Prostate gland (tissue), 2 donors: ENCODE measurements at regions not wholly inside any gene's neighbourhood (a gene's known extent, or its start where the extent isn't known, plus 50 kb on each side); places are given as distances from the start of the nearest gene placed in this dataset.

Source experiments
- POLR2A ChIP-seq: fragments of 450-650 bp; IDR thresholded peaks from one replicate; pipeline ENCODE4 v1.6.1; 2016; ENCODE audit warnings: antibody characterized with exemption, mild to moderate bottlenecking
- TF ChIP-seq, protein P1 (sequence below), 4 experiments: fragments of 200-600 bp in 2 of 4; fragments of 450-650 bp in 2 of 4; sonication (generic) in 2 of 4; IDR thresholded peaks; 1 replicate in 3 of 4; 2 replicates in 1 of 4; pipeline ENCODE4 v1.5.1; 2016 to 2019; ENCODE audit warnings: antibody characterized with exemption in 4 of 4, mild to moderate bottlenecking in 2 of 4, moderate library complexity in 2 of 4

DNA sequence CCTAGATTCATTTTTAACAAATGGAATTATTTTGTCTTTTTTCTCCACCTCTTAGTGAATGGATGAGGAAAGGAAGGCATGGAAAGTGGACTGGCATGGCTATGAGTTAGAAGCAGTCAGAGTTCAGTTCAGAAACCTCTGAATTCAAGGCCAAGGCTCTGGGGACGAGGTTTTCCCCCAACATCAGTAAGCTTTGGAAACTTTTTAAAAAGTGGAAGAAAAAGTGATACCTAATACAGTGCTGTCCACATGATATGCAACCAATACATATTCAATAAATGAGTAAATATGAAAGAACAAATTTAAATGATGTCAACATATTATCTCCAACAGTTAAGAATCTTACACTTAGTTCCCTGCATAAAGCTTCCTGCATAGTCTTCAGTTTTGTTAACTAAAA lies 204.7 kb downstream of the HLX start:
- TF ChIP-seq, protein P1, sequence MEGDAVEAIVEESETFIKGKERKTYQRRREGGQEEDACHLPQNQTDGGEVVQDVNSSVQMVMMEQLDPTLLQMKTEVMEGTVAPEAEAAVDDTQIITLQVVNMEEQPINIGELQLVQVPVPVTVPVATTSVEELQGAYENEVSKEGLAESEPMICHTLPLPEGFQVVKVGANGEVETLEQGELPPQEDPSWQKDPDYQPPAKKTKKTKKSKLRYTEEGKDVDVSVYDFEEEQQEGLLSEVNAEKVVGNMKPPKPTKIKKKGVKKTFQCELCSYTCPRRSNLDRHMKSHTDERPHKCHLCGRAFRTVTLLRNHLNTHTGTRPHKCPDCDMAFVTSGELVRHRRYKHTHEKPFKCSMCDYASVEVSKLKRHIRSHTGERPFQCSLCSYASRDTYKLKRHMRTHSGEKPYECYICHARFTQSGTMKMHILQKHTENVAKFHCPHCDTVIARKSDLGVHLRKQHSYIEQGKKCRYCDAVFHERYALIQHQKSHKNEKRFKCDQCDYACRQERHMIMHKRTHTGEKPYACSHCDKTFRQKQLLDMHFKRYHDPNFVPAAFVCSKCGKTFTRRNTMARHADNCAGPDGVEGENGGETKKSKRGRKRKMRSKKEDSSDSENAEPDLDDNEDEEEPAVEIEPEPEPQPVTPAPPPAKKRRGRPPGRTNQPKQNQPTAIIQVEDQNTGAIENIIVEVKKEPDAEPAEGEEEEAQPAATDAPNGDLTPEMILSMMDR (IDR thresholded peaks at IDR 0.05) = no peak
- no peak for TF ChIP-seq POLR2A
